ENCODE measurements at regions not wholly inside any gene's neighbourhood (a gene's known extent, or its start where the extent isn't known, plus 50 kb on each side); places are given as distances from the start of the nearest gene placed in this dataset.

GRCh38 chr11:129308241-129308865, 67.3 kb upstream of the BARX2 start (continued):
- TF ChIP-seq ELF4 (CRISPR knock-in tag; IDR thresholded peaks at IDR 0.05; ENCODE audit: low read depth) (no peak), RORB (CRISPR knock-in tag; IDR thresholded peaks at IDR 0.05) (no peak)
- TF ChIP-seq, protein P1, sequence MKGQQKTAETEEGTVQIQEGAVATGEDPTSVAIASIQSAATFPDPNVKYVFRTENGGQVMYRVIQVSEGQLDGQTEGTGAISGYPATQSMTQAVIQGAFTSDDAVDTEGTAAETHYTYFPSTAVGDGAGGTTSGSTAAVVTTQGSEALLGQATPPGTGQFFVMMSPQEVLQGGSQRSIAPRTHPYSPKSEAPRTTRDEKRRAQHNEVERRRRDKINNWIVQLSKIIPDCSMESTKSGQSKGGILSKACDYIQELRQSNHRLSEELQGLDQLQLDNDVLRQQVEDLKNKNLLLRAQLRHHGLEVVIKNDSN (CRISPR knock-in tag; IDR thresholded peaks at IDR 0.05): no peak

DNA sequence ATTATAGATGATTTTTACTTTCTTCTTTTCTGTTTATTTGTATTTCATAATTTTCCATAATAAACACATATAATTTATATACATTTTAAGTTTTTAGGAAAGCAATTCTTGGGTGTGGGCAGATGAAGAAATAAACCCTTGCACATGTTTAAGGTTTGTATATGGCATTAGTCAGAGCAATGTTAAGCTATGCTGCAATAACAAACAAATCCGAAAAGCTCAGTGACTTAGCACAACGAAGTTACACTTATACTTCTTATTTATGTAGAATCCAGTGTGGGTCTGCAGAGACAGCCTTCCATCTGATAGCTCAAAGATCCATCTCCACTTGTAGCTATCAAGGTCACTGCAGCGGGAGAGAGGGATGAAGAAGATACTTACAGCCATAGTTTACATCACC, 68.5 kb upstream of the BARX2 start:
- TF ChIP-seq ZBTB21 (CRISPR knock-in tag; IDR thresholded peaks at IDR 0.05; ENCODE audit: borderline replicate concordance) (no peak), ZNF138 (CRISPR knock-in tag; conservative IDR thresholded peaks at IDR 0.05) (no peak), ATF1 (CRISPR knock-in tag; IDR thresholded peaks at IDR 0.05) (no peak), TP53 (CRISPR knock-in tag; IDR thresholded peaks at IDR 0.05) (no peak), TEAD4 (CRISPR knock-in tag; IDR thresholded peaks at IDR 0.05) (no peak), ZNF281 (CRISPR knock-in tag; IDR thresholded peaks at IDR 0.05) (no peak), GRHL2 (CRISPR knock-in tag; IDR thresholded peaks at IDR 0.05; ENCODE audit: insufficient replicate concordance, severe bottlenecking) (no peak), ZNF263 (CRISPR knock-in tag; IDR thresholded peaks at IDR 0.05; ENCODE audit: low read depth) (no peak), NR2C2 (CRISPR knock-in tag; IDR thresholded peaks at IDR 0.05) (no peak), ZMAT4 (CRISPR knock-in tag; IDR thresholded peaks at IDR 0.05) (no peak), CREM (CRISPR knock-in tag; IDR thresholded peaks at IDR 0.05) (no peak), ETV6 (CRISPR knock-in tag; IDR thresholded peaks at IDR 0.05) (no peak), CREB1 (CRISPR knock-in tag; IDR thresholded peaks at IDR 0.05) (no peak)
- TF ChIP-seq, protein P2, sequence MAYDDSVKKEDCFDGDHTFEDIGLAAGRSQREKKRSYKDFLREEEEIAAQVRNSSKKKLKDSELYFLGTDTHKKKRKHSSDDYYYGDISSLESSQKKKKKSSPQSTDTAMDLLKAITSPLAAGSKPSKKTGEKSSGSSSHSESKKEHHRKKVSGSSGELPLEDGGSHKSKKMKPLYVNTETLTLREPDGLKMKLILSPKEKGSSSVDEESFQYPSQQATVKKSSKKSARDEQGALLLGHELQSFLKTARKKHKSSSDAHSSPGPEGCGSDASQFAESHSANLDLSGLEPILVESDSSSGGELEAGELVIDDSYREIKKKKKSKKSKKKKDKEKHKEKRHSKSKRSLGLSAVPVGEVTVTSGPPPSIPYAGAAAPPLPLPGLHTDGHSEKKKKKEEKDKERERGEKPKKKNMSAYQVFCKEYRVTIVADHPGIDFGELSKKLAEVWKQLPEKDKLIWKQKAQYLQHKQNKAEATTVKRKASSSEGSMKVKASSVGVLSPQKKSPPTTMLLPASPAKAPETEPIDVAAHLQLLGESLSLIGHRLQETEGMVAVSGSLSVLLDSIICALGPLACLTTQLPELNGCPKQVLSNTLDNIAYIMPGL (CRISPR knock-in tag; IDR thresholded peaks at IDR 0.05): no peak
- TF ChIP-seq, protein P3, sequence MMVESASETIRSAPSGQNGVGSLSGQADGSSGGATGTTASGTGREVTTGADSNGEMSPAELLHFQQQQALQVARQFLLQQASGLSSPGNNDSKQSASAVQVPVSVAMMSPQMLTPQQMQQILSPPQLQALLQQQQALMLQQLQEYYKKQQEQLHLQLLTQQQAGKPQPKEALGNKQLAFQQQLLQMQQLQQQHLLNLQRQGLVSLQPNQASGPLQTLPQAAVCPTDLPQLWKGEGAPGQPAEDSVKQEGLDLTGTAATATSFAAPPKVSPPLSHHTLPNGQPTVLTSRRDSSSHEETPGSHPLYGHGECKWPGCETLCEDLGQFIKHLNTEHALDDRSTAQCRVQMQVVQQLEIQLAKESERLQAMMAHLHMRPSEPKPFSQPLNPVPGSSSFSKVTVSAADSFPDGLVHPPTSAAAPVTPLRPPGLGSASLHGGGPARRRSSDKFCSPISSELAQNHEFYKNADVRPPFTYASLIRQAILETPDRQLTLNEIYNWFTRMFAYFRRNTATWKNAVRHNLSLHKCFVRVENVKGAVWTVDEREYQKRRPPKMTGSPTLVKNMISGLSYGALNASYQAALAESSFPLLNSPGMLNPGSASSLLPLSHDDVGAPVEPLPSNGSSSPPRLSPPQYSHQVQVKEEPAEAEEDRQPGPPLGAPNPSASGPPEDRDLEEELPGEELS (CRISPR knock-in tag; IDR thresholded peaks at IDR 0.05): no peak
- TF ChIP-seq, protein P4, sequence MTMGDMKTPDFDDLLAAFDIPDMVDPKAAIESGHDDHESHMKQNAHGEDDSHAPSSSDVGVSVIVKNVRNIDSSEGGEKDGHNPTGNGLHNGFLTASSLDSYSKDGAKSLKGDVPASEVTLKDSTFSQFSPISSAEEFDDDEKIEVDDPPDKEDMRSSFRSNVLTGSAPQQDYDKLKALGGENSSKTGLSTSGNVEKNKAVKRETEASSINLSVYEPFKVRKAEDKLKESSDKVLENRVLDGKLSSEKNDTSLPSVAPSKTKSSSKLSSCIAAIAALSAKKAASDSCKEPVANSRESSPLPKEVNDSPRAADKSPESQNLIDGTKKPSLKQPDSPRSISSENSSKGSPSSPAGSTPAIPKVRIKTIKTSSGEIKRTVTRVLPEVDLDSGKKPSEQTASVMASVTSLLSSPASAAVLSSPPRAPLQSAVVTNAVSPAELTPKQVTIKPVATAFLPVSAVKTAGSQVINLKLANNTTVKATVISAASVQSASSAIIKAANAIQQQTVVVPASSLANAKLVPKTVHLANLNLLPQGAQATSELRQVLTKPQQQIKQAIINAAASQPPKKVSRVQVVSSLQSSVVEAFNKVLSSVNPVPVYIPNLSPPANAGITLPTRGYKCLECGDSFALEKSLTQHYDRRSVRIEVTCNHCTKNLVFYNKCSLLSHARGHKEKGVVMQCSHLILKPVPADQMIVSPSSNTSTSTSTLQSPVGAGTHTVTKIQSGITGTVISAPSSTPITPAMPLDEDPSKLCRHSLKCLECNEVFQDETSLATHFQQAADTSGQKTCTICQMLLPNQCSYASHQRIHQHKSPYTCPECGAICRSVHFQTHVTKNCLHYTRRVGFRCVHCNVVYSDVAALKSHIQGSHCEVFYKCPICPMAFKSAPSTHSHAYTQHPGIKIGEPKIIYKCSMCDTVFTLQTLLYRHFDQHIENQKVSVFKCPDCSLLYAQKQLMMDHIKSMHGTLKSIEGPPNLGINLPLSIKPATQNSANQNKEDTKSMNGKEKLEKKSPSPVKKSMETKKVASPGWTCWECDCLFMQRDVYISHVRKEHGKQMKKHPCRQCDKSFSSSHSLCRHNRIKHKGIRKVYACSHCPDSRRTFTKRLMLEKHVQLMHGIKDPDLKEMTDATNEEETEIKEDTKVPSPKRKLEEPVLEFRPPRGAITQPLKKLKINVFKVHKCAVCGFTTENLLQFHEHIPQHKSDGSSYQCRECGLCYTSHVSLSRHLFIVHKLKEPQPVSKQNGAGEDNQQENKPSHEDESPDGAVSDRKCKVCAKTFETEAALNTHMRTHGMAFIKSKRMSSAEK (CRISPR knock-in tag; IDR thresholded peaks at IDR 0.05; ENCODE audit: borderline replicate concordance): no peak
- TF ChIP-seq, protein P5, sequence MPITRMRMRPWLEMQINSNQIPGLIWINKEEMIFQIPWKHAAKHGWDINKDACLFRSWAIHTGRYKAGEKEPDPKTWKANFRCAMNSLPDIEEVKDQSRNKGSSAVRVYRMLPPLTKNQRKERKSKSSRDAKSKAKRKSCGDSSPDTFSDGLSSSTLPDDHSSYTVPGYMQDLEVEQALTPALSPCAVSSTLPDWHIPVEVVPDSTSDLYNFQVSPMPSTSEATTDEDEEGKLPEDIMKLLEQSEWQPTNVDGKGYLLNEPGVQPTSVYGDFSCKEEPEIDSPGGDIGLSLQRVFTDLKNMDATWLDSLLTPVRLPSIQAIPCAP (CRISPR knock-in tag; IDR thresholded peaks at IDR 0.05): no peak
- TF ChIP-seq, protein P6, sequence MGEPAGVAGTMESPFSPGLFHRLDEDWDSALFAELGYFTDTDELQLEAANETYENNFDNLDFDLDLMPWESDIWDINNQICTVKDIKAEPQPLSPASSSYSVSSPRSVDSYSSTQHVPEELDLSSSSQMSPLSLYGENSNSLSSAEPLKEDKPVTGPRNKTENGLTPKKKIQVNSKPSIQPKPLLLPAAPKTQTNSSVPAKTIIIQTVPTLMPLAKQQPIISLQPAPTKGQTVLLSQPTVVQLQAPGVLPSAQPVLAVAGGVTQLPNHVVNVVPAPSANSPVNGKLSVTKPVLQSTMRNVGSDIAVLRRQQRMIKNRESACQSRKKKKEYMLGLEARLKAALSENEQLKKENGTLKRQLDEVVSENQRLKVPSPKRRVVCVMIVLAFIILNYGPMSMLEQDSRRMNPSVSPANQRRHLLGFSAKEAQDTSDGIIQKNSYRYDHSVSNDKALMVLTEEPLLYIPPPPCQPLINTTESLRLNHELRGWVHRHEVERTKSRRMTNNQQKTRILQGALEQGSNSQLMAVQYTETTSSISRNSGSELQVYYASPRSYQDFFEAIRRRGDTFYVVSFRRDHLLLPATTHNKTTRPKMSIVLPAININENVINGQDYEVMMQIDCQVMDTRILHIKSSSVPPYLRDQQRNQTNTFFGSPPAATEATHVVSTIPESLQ (CRISPR knock-in tag; IDR thresholded peaks at IDR 0.05): no peak
- POLR2A ChIA-PET: no interaction called here
- Mint-ChIP-seq H3K36me3 (peaks cover 9% of the 10 kb centered on the region; the same call in 1 of the 2 replicates), H3K4me1 (peaks cover 4% of the 10 kb centered on the region; the same call in 1 of the 2 replicates), H3K4me3 (no peak overlapping the region), H3K9me3 (peaks cover 24% of the 10 kb centered on the region), H3K27me3 (ENCODE audit: low read depth) (no peaks in the 10 kb centered on the region), H3K27ac (no peak overlapping the region)
- ATAC-seq (no peak), DNase-seq (ENCODE audit: low spot score) (no peak)
- CTCF ChIA-PET: interaction anchor here (0.7 kb wide), 1 partner anchor 57 kb away, joined by 3 read pairs; no protein-coding TSS in a partner anchor
